HS-5 (cell line): ENCODE measurements at regions not wholly inside any gene's neighbourhood (a gene's known extent, or its start where the extent isn't known, plus 50 kb on each side); places are given as distances from the start of the nearest gene placed in this dataset.

Experiments
- DNase-seq: peaks from one replicate; pipeline ENCODE4 v3.0.0-alpha.2; 2012; ENCODE audit warnings: low read depth

DNA sequence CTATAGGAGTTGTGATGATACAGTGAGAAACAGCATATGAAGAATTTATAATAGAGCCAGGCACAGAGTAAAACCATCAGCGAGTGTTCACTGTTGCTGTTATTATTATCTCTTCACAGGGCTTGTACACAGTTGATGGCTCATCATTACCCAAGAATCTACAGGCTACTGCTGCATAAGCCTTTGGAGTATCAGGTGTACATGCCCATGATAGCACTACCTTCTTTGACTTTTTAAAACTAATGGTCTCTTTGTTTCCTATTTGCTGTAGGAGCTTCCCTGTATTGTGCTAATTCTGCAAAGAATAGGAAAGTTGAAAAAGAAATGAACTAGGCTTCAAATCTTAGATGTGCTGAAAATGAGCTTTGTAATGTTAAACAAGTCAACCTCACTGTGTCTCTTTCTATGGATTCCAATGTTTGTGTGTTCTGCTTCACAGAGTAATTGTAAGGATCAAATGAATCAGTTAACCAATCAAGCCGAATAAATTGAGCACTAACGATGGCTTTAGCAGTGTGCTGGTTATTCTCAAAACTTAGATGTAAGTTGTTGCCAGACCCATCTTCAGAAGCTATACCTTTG is 138.8 kb downstream of the TUSC7 start:
- DNase-seq: no peak

DNA sequence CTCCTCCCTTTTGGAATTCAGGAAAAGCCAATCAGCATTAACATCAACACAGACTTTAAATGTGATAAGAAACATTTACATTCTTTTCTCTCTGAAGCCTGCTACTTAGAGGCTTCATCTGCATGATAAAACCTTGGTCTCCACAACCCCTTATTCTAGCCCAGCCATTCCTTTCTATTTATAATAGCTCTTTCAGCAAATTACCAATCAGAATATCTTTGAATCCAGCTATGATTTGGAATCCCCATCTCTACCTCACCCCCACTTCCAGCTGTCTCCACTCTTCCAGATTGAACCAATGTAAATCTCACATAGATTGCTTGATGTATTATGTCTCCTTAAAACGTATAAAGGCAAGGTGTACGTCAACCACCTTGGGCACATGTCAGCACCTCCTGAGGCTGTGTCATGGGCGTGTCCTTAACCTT is 139.7 kb downstream of the TUSC7 start:
- DNase-seq: no peak

DNA sequence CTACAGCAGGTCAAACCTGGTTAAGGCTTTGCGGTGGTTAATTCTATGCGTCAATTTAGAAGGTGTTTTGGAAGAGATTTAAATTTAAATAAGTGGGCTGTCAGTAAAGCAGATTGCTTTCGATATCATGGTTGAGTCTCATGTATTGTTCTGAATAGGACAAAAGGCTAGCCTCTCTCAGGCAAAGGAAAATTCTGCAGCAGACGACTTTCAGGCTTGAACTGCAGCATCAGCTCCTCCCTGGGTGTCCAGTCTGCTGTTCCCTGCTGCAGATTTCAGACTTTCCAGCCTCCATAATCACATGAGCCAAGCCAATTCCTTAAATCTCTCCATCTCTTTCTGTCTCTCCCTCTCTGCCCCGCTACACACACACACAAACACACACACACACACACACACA is 143.2 kb downstream of the TUSC7 start:
- DNase-seq: no peak

DNA sequence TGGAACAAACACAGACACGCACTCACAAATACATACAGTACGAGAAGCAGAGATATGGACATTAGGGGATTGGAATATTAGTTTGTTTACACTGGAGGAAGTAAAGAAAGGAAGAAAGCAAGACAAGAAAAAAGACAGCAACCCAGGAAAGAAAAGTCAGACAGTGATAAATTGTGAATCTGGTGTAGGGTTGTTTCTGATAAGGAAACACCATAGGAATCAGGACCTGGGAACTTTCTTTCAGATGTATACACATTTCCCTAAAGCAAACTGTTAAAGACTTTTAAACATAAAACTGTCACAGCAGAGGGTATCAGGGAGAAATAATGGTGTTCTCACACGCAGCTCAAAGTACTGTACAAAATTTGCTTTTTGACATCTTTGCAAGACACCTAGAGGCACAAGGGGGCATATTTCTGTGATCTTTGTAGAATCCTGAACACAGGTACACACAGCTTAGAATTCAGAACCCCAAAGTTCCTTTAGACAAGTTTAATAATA is 153.7 kb downstream of the TUSC7 start:
- DNase-seq: no peak

DNA sequence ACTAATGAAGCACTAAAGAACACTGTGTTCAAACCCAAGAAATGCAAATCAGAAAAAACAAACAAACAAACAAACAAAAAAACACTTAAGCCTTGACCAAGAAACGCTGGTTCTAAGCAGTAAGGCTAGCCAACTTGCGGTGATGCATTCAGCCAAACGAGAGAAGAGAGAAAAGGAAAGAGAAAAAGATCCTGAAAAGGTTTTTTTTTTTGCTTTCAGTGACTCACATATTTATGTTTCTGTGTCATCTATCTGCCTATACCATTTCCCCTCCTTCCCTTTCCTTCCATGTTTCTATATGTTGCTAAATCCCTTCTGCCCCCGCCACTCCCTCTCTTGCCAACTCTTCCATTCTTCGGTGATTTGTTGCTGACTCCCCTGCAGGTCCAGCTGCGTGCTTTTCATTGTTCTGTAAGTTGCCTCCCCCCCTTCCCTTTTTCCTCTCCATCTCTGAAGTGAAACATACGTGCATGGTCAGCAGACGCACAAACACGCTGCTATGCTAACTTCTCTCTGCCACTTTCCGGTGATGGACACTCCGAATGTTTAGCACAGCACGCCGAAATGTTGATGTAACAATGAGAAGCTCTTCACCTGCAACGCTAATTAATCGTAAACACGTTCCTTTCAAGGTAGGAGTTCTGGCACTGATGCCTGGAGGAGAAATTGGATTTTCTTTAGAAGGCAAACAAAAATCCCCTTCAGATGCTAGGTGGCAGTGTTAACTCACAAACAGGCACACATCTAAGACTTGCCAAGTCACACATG is 154.4 kb downstream of the TUSC7 start:
- peak; percentile 45 for DNase-seq

DNA sequence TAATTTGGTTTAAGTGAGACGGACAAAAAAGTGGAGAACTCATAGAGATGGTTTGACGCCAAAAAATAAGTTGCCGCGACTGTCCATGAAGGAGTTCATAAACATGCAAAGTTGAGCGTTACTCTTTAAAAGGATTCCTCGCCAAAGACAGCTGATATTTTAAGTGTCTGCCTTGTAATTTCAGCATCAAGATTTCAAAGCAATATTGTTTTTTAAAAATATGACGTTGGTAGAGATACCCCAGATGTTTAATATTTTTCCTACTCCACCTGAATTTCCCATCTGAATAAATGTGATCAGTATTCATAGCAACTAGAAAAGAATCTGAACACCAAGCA is 155.0 kb downstream of the TUSC7 start:
- DNase-seq: no peak

DNA sequence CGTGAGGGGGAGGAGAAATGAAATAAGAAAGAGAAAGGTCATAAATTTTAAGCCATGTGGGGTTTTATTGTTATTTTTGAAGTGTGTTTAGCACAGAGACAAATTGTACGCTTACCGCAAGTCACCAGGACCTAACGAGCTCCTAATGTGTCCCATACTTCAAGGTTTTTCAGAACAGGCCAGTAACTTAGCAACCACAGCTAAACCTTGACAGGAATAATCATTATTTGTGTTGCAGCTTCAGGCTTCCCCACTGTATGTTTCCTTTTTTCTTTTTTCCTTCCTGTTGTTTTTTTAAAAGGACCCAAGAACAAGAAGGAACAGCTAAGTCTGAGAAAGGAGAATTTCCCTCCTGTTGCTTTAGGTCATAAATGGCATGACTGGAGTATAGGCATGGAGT is 160.8 kb downstream of the TUSC7 start:
- no peak for DNase-seq

DNA sequence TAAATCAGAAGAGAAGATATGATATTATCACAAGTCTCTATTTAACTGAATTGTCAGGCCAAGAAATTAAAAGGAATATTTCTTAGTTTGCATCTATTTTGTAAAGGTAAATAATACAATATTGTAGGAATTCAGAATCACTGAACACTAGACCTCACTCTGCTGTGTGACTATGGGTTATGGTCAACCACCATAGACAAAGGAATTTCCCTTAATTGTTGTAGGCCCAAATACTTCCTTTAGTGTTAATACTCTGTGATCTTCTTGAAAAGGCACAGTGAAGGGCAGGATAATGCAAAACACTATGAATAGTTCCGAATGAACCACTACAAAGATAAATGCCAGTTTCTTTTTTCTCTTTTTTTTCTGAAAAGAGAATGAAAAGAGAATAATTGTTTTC is 162.3 kb downstream of the TUSC7 start:
- no peak for DNase-seq

DNA sequence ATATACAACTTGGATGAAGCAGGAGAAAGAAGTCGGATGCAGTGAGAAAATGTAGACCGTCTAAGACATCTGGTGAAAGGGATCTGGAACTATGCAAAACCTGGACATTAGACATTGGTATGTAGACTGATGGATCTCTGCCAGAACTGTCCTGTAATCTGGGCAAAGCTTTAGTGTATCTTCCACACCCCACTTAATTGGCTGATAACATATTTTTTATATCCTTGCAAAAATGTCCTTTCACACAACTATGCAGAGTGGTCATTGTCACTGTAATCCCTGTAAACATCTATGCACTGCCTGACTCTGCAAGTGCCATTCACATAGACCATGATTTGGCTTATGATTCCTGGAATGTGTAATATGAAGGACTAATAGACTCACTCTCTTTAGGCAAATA is 163.1 kb downstream of the TUSC7 start:
- DNase-seq: no peak

DNA sequence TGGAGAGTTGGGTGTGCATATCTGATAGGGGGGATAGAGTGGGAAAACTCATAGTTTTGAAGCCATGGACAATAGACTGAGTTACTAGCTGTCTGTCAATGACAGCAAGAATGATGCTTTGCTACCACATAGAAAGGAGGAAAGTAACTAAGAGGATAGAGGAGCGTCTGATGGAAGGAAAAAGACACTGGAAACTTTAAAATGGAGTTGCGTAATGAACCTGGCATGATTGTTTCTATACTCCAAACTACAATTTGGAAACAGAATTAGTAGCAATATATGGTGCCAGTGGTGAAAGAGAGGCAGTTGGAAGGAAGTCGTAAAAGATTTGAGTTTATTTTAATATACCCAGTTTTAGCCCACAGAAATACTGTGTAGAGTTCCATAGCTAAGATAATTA is 163.6 kb downstream of the TUSC7 start:
- no peak for DNase-seq

DNA sequence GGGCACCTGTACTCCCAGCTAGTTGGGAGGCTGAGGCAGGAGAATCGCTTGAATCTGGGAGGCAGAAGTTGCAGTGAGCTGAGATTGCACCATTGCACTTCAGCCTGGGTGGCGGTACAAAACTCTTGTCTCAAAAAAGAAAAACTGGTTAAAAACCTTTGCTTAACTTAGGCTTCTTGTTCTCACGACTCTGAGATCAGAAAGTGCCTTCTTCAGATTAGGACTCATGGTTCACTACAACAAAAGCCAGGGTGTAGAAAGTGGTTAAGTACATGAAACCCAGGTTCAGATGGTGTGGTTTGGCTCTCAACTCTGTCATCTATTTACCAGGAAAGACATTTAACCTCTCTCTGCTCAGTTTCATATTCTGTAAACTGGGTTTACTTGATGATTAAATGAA is 168.4 kb downstream of the TUSC7 start:
- no peak for DNase-seq

DNA sequence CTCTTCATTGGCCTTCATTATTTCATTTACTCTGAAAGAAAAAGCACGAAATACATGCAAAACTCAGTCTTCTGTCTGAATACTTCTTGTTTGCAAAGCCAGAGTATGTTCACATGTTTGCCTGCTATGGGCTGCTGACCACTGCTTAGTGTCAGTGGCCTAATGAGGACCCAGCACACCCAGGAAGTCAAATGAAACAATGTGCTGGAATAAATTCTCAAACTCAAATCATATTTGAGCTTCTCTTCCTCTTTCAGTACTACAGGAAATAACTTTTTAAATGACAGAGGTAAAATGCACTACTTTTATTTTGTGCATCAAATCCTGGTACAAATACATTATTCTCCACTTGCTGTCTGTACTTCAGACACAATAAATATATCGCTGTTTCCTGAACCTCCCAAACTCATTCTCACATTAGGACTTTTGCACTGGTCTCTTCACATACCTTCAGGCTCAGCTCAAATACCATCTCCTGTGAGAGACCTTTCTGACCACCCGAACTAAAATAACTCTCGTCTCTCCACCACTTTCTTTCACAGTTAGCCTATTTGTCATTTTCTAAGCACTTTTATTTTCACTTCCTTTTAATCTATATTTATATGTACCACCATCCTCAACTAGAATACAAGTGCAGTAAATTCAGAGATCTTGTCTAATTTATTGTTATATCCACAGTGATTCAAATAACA is 176.8 kb downstream of the TUSC7 start:
- no peak for DNase-seq

DNA sequence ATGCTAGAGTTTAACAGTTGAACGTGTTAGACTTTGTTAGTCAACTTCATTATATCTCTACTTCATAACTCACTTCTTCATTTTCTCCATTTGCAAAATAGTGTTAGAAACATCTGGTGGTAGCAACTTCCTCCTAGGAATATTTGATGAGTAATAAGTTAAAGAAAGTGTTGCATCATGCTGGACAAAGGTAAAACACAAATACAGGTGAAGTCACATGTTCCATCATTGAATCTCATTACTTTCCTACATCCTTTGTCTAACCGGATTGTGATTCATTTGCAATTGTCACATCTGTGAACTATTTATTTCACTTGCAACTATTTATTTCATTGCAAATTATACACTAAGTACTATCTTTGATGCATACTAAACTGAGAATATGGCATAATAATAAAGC is 186.5 kb downstream of the TUSC7 start:
- DNase-seq: no peak

DNA sequence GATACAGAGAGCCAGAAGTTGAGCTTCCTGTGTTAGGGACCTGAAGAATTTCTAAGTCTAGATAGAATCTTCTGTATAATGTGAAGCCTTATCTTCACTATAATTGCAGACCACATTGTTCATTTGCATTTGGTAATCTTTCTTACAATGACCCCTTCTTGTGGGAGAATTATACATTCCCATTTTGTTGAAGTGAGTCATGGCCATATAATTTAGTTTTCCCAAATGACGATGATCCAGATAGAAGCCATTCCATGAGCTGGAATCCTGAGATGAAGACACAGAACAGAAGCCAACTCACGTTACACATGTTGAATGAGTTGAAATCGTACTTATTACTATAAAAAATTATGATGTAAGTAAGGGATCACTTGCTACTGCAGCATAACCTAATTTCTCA is 187.8 kb downstream of the TUSC7 start:
- DNase-seq: no peak

DNA sequence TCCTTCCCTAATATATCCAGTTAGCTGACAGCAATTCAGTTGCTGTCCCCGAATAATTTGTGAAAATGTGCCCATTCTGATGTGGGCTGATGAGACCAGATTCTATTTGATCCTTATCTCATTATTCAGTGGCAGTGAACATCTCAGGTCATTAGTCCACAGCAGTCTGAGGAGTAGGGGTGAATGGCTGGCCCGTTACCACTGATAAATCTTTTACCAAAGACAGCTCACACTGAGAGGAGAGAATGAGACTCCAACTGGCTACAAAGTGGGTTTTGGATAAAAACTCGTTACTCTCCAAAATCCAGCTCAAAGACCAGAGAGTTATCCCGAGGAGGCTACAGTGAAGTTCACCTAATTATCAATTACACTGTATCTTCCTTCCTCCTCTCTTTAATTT is 189.7 kb downstream of the TUSC7 start:
- no peak for DNase-seq

DNA sequence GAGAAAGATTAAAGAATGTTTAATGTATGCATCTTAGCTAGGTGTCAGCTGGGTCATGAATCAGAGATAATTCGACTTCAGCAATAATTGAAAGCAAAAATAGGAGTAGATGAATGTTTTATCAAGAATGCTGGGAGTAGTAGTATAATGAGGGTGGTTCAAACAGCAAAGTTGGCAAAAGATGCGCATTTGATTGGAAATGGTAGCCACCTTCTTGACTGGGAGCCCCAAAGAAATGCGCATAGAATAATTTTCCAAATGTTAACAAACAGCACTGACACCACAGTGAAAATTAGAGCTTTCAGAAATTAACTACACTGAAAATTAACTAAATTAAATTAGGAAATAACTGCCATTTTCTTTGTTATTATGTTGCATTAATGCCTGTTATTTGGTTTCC is 195.8 kb downstream of the TUSC7 start:
- no peak for DNase-seq

DNA sequence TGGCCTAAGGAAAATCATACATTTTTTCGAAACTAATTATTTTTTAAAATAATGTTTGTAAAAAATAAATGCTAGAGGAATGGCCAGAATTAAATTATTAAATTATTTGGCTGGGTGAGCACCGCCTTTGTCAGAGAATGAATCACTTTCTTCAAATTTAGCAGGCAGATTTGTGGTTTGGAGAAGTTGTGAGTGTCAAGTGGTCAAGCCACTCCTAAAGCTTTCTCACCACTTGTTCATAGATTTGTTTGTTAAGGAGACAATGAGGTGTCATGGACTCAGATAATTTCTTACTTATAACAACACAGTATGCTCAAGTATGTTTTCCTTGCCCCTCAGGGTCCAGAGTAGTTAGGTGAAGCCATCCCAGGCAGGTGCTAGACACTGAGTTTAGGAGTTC is 196.2 kb downstream of the TUSC7 start:
- no peak for DNase-seq

DNA sequence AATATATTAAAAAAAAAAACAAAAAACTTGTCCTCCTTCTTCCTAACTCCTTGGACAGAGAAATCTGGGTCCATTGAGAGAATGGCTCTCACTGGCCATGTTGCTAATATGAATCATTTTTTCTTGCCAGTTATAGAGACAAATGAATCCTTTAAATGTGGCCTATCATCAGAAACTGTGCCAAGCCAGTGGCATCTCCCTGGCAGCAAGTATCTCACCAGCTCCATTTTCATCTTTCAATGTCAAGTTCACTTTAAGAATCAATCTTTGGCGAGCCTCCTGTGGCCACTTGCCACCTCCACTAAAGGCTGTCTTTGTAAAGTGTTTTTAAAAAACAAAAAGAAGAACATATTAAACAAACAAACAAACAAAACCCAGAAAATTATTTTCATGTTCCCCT is 202.5 kb downstream of the TUSC7 start:
- no peak for DNase-seq

DNA sequence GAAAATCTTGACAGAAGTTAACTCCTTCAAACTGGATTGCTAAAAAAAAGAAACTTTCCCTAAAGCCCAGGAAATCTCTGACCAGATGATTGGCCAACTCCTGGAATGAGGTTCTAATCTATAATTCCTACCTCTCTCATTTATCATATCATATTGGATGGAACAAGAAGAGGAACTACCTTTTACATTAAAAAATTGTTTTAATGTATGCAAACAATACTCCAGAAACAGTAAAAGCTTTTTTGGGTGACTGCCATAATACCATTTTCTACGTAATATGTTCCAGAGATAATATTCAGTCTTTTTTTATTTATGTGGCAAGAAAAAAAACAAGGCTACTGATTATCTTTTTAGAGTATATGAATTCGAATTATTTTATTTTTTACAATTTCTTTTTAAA is 204.4 kb downstream of the TUSC7 start:
- no peak for DNase-seq

DNA sequence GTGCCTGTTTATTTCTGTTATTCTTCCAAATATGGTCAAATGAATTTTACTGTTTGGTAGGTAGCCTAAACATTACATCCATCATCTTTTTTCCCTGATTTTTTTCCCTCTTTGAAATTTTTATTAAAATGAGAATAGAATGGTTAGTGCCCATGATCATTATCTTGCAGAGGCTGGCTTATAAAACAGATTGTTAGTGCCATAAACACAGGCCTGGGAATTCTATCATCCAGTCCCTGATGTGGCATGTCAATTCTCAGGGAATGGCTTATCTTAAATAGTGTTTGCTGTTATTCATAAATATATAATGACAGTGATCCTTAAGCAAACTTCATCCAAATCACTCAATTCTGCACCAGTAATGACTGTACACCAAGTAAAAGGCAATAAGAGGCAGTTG is 207.3 kb downstream of the TUSC7 start:
- no peak for DNase-seq

DNA sequence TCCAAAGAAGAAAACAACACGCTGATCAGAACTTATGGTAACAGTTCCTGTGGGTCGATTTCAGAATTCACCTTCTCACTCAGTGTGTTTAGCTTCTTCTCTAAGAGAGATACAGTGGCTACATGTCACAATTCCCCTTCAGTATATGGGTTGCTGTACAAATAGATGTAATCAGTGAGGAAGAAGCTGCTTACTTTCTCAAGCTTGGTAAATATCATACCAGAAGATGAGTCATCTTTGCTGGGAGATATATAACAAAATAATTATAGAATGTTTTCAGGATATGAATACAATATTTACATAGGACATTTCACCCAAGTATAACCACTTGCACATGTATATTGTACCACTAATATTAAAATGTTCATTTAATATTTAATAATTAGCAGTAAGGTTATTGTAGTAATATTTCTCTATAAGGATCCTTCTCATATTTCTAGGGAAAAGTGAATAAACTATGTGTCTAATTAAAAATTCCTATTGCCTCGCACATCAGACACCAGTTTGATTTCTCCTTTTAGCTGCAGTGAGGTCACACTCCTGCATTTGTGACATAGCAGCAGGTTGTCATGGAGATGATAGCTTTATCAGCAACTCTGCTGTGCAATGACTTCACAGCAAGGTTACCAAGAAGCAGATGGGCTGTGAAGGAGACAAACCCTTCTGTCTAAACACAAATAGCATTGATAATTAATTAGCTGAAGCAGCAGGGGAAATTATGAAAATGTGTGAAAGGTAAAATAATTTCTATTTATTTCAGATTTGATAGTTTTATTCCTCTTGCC is 211.4 kb downstream of the TUSC7 start:
- DNase-seq: no peak

DNA sequence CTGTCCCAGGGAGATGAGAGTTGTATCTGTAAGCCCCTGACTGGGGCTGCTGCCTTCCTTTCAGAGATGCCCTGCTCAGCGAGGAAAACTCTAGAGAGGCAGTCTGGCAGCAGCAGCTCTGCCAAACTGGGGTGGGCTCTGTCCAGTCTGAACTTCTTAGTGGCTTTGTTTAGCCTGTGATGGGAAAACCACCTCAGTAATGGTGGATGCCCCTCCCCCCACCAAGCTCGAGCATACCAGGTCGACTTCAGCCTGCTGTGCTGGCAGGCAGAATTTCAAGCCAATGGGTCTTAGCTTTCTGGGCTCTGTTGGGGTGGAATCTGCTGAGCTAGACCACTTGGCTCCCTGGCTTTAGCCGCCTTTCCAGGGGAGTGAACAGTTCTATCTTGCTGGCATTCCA is 218.3 kb downstream of the TUSC7 start:
- no peak for DNase-seq
